Spleen (tissue), 11 donors: ENCODE measurements at regions not wholly inside any gene's neighbourhood (a gene's known extent, or its start where the extent isn't known, plus 50 kb on each side); places are given as distances from the start of the nearest gene placed in this dataset.

Experiments used
- DNase-seq: peaks from one replicate; pipeline ENCODE4 v3.0.0-alpha.2; 2020
- H3K27ac ChIP-seq, 8 donors: fragments of 200-600 bp; sonication (generic) in 7 of 8; 1 replicate in 4 of 8; 2 replicates in 4 of 8; pipeline versions ENCODE4 v1.5.0 to v1.8.0; 2016 to 2021; ENCODE audit warnings: inconsistent platforms in 4 of 8, mild to moderate bottlenecking in 4 of 8, moderate library complexity in 1 of 8
- H3K27me3 ChIP-seq, 7 donors: fragments of 200-600 bp; sonication (generic) in 6 of 7; replicated peaks in 1 of 7; 1 replicate in 4 of 7; 2 replicates in 3 of 7; pipeline versions ENCODE4 v1.5.0 to v1.8.0; 2016 to 2021; ENCODE audit warnings: inconsistent platforms in 3 of 7, mild to moderate bottlenecking in 1 of 7
- H3K36me3 ChIP-seq, 6 donors: fragments of 200-600 bp; sonication (generic) in 5 of 6; 1 replicate in 4 of 6; 2 replicates in 2 of 6; pipeline versions ENCODE4 v1.5.0 to v1.8.0; 2016 to 2021; ENCODE audit warnings: inconsistent platforms in 2 of 6
- H3K4me1 ChIP-seq, 6 donors: fragments of 200-600 bp; sonication (generic) in 5 of 6; 1 replicate in 3 of 6; 2 replicates in 3 of 6; pipeline versions ENCODE4 v1.5.0 to v1.8.0; 2016 to 2021; ENCODE audit warnings: inconsistent platforms in 3 of 6
- H3K4me3 ChIP-seq, 8 donors: fragments of 200-600 bp; sonication (generic) in 7 of 8; 1 replicate in 4 of 8; 2 replicates in 4 of 8; pipeline versions ENCODE4 v1.5.0 to v1.8.0; 2016 to 2021; ENCODE audit warnings: inconsistent platforms in 4 of 8, mild to moderate bottlenecking in 4 of 8, moderate library complexity in 2 of 8
- H3K9me3 ChIP-seq, 8 donors: fragments of 200-600 bp; sonication (generic) in 7 of 8; 1 replicate in 4 of 8; 2 replicates in 4 of 8; pipeline versions ENCODE4 v1.5.0 to v1.8.0; 2016 to 2021; ENCODE audit warnings: inconsistent platforms in 4 of 8
- CTCF ChIP-seq, 11 experiments: fragments of 200-600 bp in 7 of 11; fragments of 450-650 bp in 4 of 11; sonication (generic) in 4 of 11; IDR thresholded peaks in 8 of 11; conservative IDR thresholded peaks in 3 of 11; 1 replicate in 7 of 11; 2 replicates in 4 of 11; pipeline versions ENCODE4 v1.4.0 to v1.8.0; 2016 to 2021; ENCODE audit warnings: antibody characterized with exemption in 11 of 11, inconsistent platforms in 4 of 11, mild to moderate bottlenecking in 1 of 11
- POLR2A ChIP-seq, 3 donors: fragments of 450-650 bp; IDR thresholded peaks; one replicate each; pipeline ENCODE4 v1.5.1; 2017; ENCODE audit warnings: antibody characterized with exemption in 3 of 3, mild to moderate bottlenecking in 1 of 3
- POLR2AphosphoS5 ChIP-seq, 3 donors: sonication (generic); formaldehyde crosslinking; IDR thresholded peaks; one replicate each; pipeline ENCODE4 v1.5.1; 2017; ENCODE audit warnings: antibody characterized with exemption in 3 of 3
- WGBS, 5 donors: extraction: QIAGEN DNeasy Blood & Tissue Kit in 3 of 5; methylation state at CpG; one replicate each; pipeline versions ENCODE4 v1.1.5 to v1.1.7; 2013 to 2018; 5-methylcytosine and 5-hydroxymethylcytosine counted together
- intact Hi-C: fragments of 100-400 bp; cut with DNase I; formaldehyde crosslinking; loops from one replicate; pipeline ENCODE4 v1.15.0; 2023; ENCODE audit warnings: low total_unique reads
- donor health status: healthy with polysubstance abuse.
- donor health status: DM: no; HTN: no; CAD: no; lungs with moderate emphysema.
- donor health status: DM: no; HTN: no; CAD: no.
- donor health status: Bipolar disorder and iron deficiency.
- donor health status: healthy.
- donor health status: DM: no; HTN: no; CAD: no.
- donor health status: DM: yes; HTN: yes; CAD: no.

GRCh38 chr4:173685165-173685830 lies 155.3 kb upstream of the HAND2 start:
- Histone ChIP-seq H3K4me3 (no peak overlapping the region), H3K9me3 (no peaks in the 10 kb centered on the region), H3K4me1 (no peaks in the 10 kb centered on the region), H3K27me3 (no peaks in the 10 kb centered on the region), H3K27ac (no peak overlapping the region), H3K36me3 (no peaks in the 10 kb centered on the region)
- 75 to 85% (median 77%) methylated on average over 9 of the region's 9 CpGs for WGBS, 5 donors
- DNase-seq: no peak
- TF ChIP-seq POLR2AphosphoS5 (IDR thresholded peaks at IDR 0.05) (no peak), POLR2A (IDR thresholded peaks at IDR 0.05) (no peak), CTCF (IDR thresholded peaks at IDR 0.05 in 8 of 11, conservative IDR thresholded peaks at IDR 0.05 in 3 of 11) (no peak)
- intact Hi-C loops: no loop called here

- 47 to 79% (median 71%) methylated on average over 3 of the region's 3 CpGs for WGBS, 5 donors
- TF ChIP-seq POLR2AphosphoS5 (IDR thresholded peaks at IDR 0.05) (no peak), POLR2A (IDR thresholded peaks at IDR 0.05) (no peak), CTCF (IDR thresholded peaks at IDR 0.05 in 8 of 11, conservative IDR thresholded peaks at IDR 0.05 in 3 of 11) (no peak)
- no peak for DNase-seq
- Histone ChIP-seq H3K27me3 (no peaks in the 10 kb centered on the region), H3K4me3 (no peak overlapping the region), H3K4me1 (no peaks in the 10 kb centered on the region), H3K27ac (no peak overlapping the region), H3K9me3 (no peaks in the 10 kb centered on the region), H3K36me3 (no peaks in the 10 kb centered on the region)
- intact Hi-C loops: no loop called here
Observed at GRCh38 chr4:173684223-173684622, 154.2 kb upstream of the HAND2 start.

- Histone ChIP-seq H3K4me3 (no peak overlapping the region), H3K4me1 (no peaks in the 10 kb centered on the region), H3K27ac (no peak overlapping the region), H3K9me3 (no peaks in the 10 kb centered on the region), H3K36me3 (no peaks in the 10 kb centered on the region), H3K27me3 (no peaks in the 10 kb centered on the region)
- TF ChIP-seq POLR2AphosphoS5 (IDR thresholded peaks at IDR 0.05): no peak
- TF ChIP-seq POLR2A (IDR thresholded peaks at IDR 0.05): no peak
- no peak for TF ChIP-seq CTCF (IDR thresholded peaks at IDR 0.05 in 8 of 11, conservative IDR thresholded peaks at IDR 0.05 in 3 of 11)
- WGBS, 5 donors: 57 to 91% (median 80%) methylated on average over 2 of the region's 2 CpGs
- intact Hi-C loops: no loop called here
- no peak for DNase-seq
Observed at GRCh38 chr4:173682609-173683008, 152.6 kb upstream of the HAND2 start.

GRCh38 chr4:173680278-173680677 lies 150.2 kb upstream of the HAND2 start:
- no peak for TF ChIP-seq POLR2AphosphoS5 (IDR thresholded peaks at IDR 0.05)
- no peak for TF ChIP-seq POLR2A (IDR thresholded peaks at IDR 0.05)
- TF ChIP-seq CTCF (IDR thresholded peaks at IDR 0.05 in 8 of 11, conservative IDR thresholded peaks at IDR 0.05 in 3 of 11): no peak
- no peak overlapping the region for H3K4me3 ChIP-seq
- H3K27me3 ChIP-seq: no peaks in the 10 kb centered on the region
- DNase-seq: no peak
- H3K9me3 ChIP-seq: no peaks in the 10 kb centered on the region
- no peak overlapping the region for H3K27ac ChIP-seq
- 61 to 82% (median 76%) methylated on average over 7 of the region's 7 CpGs for WGBS, 5 donors
- no peaks in the 10 kb centered on the region for H3K4me1 ChIP-seq
- intact Hi-C loops: no loop called here
- no peaks in the 10 kb centered on the region for H3K36me3 ChIP-seq
